ENCODE measurements at regions not wholly inside any gene's neighbourhood (a gene's known extent, or its start where the extent isn't known, plus 50 kb on each side); places are given as distances from the start of the nearest gene placed in this dataset.

DNA sequence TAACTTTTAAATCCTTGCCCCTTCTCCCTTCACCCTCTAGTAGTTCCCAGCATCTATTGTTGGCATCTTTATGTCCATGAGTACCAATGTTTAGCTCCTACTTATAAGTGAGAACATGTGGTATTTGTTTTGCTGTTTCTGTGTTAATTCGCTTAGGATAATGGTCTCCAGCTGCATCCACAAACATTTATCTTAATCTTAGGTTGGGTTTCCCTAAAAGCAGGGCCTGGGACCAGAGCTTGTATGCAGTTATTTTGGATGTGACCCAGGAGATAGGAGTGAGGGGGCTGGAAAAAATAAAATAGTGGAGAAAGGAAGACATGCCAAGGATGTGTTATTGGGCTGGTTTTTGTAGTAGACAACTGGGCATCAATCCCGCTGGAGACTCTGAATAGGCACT is 571.8 kb downstream of the CCSER2 start:
- intact Hi-C loops (cut with DNase I): no loop called here
- 73 to 74% methylated on average over 2 of the region's 2 CpGs for WGBS, 2 donors
- DNase-seq (no peak), ATAC-seq (no peak)
- no peaks in the 10 kb centered on the region for H3K36me3 ChIP-seq
- no peak overlapping the region for H3K27ac ChIP-seq
- peaks cover 0 to 4% (median 0%) of the 10 kb centered on the region in 11 donors for H3K9me3 ChIP-seq
- H3K4me1 ChIP-seq: peaks cover 0 to 5% (median 0%) of the 10 kb centered on the region in 9 donors
- TF ChIP-seq, protein P1, sequence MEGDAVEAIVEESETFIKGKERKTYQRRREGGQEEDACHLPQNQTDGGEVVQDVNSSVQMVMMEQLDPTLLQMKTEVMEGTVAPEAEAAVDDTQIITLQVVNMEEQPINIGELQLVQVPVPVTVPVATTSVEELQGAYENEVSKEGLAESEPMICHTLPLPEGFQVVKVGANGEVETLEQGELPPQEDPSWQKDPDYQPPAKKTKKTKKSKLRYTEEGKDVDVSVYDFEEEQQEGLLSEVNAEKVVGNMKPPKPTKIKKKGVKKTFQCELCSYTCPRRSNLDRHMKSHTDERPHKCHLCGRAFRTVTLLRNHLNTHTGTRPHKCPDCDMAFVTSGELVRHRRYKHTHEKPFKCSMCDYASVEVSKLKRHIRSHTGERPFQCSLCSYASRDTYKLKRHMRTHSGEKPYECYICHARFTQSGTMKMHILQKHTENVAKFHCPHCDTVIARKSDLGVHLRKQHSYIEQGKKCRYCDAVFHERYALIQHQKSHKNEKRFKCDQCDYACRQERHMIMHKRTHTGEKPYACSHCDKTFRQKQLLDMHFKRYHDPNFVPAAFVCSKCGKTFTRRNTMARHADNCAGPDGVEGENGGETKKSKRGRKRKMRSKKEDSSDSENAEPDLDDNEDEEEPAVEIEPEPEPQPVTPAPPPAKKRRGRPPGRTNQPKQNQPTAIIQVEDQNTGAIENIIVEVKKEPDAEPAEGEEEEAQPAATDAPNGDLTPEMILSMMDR (IDR thresholded peaks at IDR 0.05): no peak
- peaks cover 0 to 4% (median 0%) of the 10 kb centered on the region in 7 donors for H3K27me3 ChIP-seq
- H3K4me3 ChIP-seq: no peak overlapping the region

DNA sequence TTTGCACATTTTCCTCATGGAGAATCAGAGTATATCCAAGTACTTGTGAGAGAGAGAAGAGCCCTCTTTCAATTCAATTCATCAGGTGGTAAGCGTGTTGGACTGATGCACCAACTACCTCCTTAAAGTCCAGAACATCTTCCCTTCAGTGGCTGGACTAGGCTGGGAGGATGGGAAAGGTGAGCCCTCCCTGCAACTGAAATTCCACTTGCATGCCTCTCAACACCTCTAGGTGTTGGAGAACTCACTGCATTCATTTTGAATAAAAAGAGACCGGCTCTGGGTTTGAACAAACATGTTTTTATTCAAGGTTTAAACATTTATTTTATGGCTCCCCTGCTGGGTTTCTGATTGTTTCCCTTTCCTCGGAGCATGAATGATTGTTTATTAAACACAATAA is 573.5 kb downstream of the CCSER2 start:
- 55 to 63% methylated on average over 3 of the region's 3 CpGs for WGBS, 2 donors
- H3K9me3 ChIP-seq: peaks cover 0 to 4% (median 0%) of the 10 kb centered on the region in 11 donors
- intact Hi-C loops (cut with DNase I): no loop called here
- ATAC-seq (no peak), DNase-seq (no peak)
- H3K27me3 ChIP-seq: peaks cover 0 to 4% (median 0%) of the 10 kb centered on the region in 7 donors
- H3K36me3 ChIP-seq: no peaks in the 10 kb centered on the region
- H3K4me1 ChIP-seq: peaks cover 0 to 5% (median 0%) of the 10 kb centered on the region in 9 donors
- no peak overlapping the region for H3K27ac ChIP-seq
- TF ChIP-seq, protein P1 (IDR thresholded peaks at IDR 0.05): no peak
- no peak overlapping the region for H3K4me3 ChIP-seq

DNA sequence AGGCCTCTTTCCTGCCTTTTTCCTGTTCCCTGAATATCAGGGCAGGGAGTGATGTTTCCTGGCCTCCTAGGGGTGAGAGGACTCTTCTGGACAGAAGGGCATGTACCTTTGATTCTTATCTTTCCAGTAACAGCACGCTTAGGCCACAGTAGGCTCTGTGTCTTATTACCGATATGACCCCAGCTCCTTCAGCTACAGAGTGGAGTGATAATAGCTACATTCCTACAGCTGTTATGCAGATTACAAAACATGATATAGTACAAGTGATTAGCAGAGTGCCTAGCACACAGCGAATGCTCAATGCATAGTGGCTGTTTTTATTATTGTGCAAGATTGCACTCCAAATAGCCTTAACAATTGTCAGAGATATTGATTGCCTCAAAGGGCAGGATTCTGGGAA is 574.2 kb downstream of the CCSER2 start:
- DNase-seq (no peak), ATAC-seq (no peak)
- Histone ChIP-seq H3K27me3 (peaks cover 0 to 4% (median 0%) of the 10 kb centered on the region in 7 donors), H3K27ac (no peak overlapping the region), H3K36me3 (no peaks in the 10 kb centered on the region), H3K9me3 (peaks cover 0 to 4% (median 0%) of the 10 kb centered on the region in 11 donors), H3K4me1 (peaks cover 0 to 5% (median 0%) of the 10 kb centered on the region in 9 donors), H3K4me3 (no peak overlapping the region)
- intact Hi-C loops (cut with DNase I): no loop called here
- TF ChIP-seq, protein P1 (IDR thresholded peaks at IDR 0.05): no peak
- WGBS, 2 donors: 20 to 25% methylated on average over 3 of the region's 3 CpGs

DNA sequence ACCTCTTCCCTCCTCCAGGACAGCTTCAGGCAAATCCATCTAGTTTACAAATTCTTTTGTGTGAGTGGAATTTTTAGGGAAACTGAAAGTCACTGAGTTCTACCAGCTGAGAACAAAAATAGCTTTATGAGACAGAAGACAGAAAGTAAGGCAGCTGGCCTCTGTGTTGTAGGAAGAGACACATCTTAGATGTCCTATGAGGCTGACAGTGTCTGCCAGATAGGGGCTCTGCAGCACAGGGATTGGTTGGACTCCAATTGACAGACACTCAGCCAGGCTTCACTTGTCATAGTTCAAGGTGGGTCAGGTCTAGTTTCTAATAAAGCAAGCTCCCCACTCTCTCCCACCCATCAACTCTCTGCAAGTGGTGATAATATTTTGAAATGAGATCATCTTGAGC is 574.9 kb downstream of the CCSER2 start:
- Histone ChIP-seq H3K27me3 (peaks cover 0 to 4% (median 0%) of the 10 kb centered on the region in 7 donors), H3K36me3 (no peaks in the 10 kb centered on the region), H3K4me3 (no peak overlapping the region), H3K4me1 (peaks cover 0 to 5% (median 0%) of the 10 kb centered on the region in 9 donors), H3K27ac (no peak overlapping the region), H3K9me3 (peaks cover 0 to 4% (median 0%) of the 10 kb centered on the region in 11 donors)
- TF ChIP-seq, protein P1 (IDR thresholded peaks at IDR 0.05): no peak
- no peak for ATAC-seq
- intact Hi-C loops (cut with DNase I): no loop called here
- no peak for DNase-seq
